K562 (cell line): ENCODE measurements at regions not wholly inside any gene's neighbourhood (a gene's known extent, or its start where the extent isn't known, plus 50 kb on each side); places are given as distances from the start of the nearest gene placed in this dataset.

Experiments used
- ATAC-seq: fragments of 200-7000 bp; cut with Tn5 transposase; 3 replicates; pipeline ENCODE4 v1.9.1; 2020; ENCODE audit warnings: moderate library complexity
- BruUV-seq: library from RNA; stranded (reverse); fragments of 400-500 nt; replicated peaks from 2 replicates; lab custom pipeline; 2021; lab: Mats Ljungman, UMichigan
- CTCF ChIA-PET: fragments of 300-600 bp; formaldehyde crosslinking; extraction: SDS; loops from one replicate; lab custom pipeline; 2021; ENCODE audit warnings: low intra/inter-chr PET ratio; lab: Yijun Ruan, JAX
- POLR2A ChIA-PET: fragments of 300-600, 350-650 bp; sonication (Branson Sonifier 250); formaldehyde crosslinking; extraction: SDS; loops from one replicate; lab custom pipeline; 2021; ENCODE audit warnings: antibody characterized with exemption, inconsistent platforms; lab: Yijun Ruan, JAX
- DNase-seq, 4 experiments: peaks; one replicate each; pipeline versions ENCODE4 v3.0.0 to v3.0.0-alpha.2; 2011 to 2018; ENCODE audit warnings: low spot score in 3 of 4, mixed read lengths in 3 of 4; ENCODE audit errors: extremely low read depth in 1 of 4
- FAIRE-seq: peaks from 2 replicates; lab custom pipeline; 2011; peaks lifted over from hg19 to GRCh38; lab: Jason Lieb, UNC
- H2AFZ ChIP-seq: 2 replicates; pipeline ENCODE4 v1.6.0; 2011; ENCODE audit warnings: low read depth, low read length, control low read depth, inconsistent platforms
- H3K27ac ChIP-seq: fragments of 200-600 bp; 3 replicates; pipeline ENCODE4 v1.8.0; 2011; ENCODE audit warnings: low read depth, mild to moderate bottlenecking, control low read depth, inconsistent platforms, low read length, moderate library complexity, mixed read lengths; ENCODE audit errors: extremely low read depth
- H3K27me3 ChIP-seq, 2 experiments: fragments of 300-600 bp in 1 of 2; 2 replicates in 1 of 2; 3 replicates in 1 of 2; pipeline versions ENCODE4 v1.6.0 to v1.8.0; 2011; ENCODE audit warnings: inconsistent platforms in 2 of 2, low read length in 2 of 2, mild to moderate bottlenecking in 1 of 2, mixed read lengths in 1 of 2, moderate library complexity in 1 of 2; ENCODE audit not compliant: control insufficient read depth in 2 of 2, insufficient read depth in 2 of 2
- H3K36me3 ChIP-seq: fragments of 300-600 bp; 3 replicates; pipeline ENCODE4 v1.8.0; 2011; ENCODE audit warnings: mild to moderate bottlenecking, low read length, inconsistent platforms; ENCODE audit not compliant: control insufficient read depth, insufficient read depth
- H3K4me1 ChIP-seq, 2 experiments: fragments of 200-600 bp in 1 of 2; replicated peaks in 1 of 2; 2 replicates in 1 of 2; 3 replicates in 1 of 2; pipeline versions ENCODE4 v1.5.1 to v1.8.0; 2011; ENCODE audit warnings: inconsistent platforms in 2 of 2, low read length in 2 of 2, mild to moderate bottlenecking in 1 of 2, mixed read lengths in 1 of 2, moderate library complexity in 1 of 2; ENCODE audit not compliant: control insufficient read depth in 2 of 2, insufficient read depth in 2 of 2
- H3K4me2 ChIP-seq: 2 replicates; pipeline ENCODE4 v1.6.1; 2011; ENCODE audit warnings: low read length, control low read depth, inconsistent platforms, mixed read lengths; ENCODE audit not compliant: insufficient read depth
- H3K4me3 ChIP-seq: fragments of 200-600 bp; sonication (generic), shearing (Covaris generic); 2 replicates; pipeline ENCODE4 v1.5.1; 2016; ENCODE audit warnings: control low read depth, inconsistent platforms
- H3K79me2 ChIP-seq: fragments of 200-600 bp; 3 replicates; pipeline ENCODE4 v1.8.0; 2011; ENCODE audit warnings: low read length, inconsistent platforms; ENCODE audit not compliant: control insufficient read depth, insufficient read depth
- H3K9ac ChIP-seq, 2 experiments: 2 replicates each; pipeline versions ENCODE4 v1.6.0 to v1.6.1; 2011; ENCODE audit warnings: low read depth in 2 of 2, low read length in 2 of 2, control low read depth in 1 of 2, inconsistent platforms in 1 of 2, mild to moderate bottlenecking in 1 of 2, mixed read lengths in 1 of 2; ENCODE audit not compliant: insufficient read depth in 1 of 2
- H3K9me1 ChIP-seq: one replicate; pipeline ENCODE4 v1.6.0; 2011; ENCODE audit warnings: inconsistent platforms, mild to moderate bottlenecking, low read length, moderate library complexity; ENCODE audit not compliant: control insufficient read depth, insufficient read depth
- H3K9me3 ChIP-seq: replicated peaks from 2 replicates; pipeline ENCODE4 v1.5.1; 2011; ENCODE audit warnings: low read depth, low read length, inconsistent platforms; ENCODE audit not compliant: control insufficient read depth, insufficient read depth
- H4K20me1 ChIP-seq: replicated peaks from 2 replicates; pipeline ENCODE4 v1.6.1; 2011; ENCODE audit warnings: low read length, inconsistent platforms, mixed read lengths; ENCODE audit not compliant: control insufficient read depth, insufficient read depth
- DDX20 ChIP-seq: fragments of 450-650 bp; IDR thresholded peaks from 2 replicates; pipeline ENCODE4 v1.6.1; 2016; ENCODE audit warnings: missing genetic modification characterization, low read depth, mild to moderate bottlenecking, missing compliant biosample characterization, moderate library complexity
- EGR1 ChIP-seq: fragments of 450-650 bp; conservative IDR thresholded peaks from 2 replicates; pipeline ENCODE4 v1.6.1; 2017; ENCODE audit warnings: mild to moderate bottlenecking
- ETS1 ChIP-seq: conservative IDR thresholded peaks from 2 replicates; pipeline ENCODE4 v1.6.1; 2011; ENCODE audit warnings: low read depth, mild to moderate bottlenecking, low read length; ENCODE audit not compliant: control insufficient read depth
- FOXM1 ChIP-seq, 2 experiments: fragments of 450-650 bp in 1 of 2; sonication (generic) in 1 of 2; formaldehyde crosslinking in 1 of 2; IDR thresholded peaks; 2 replicates each; pipeline versions ENCODE4 v1.6.1 to v1.9.0; 2017 to 2022; ENCODE audit warnings: low read depth in 2 of 2, mild to moderate bottlenecking in 2 of 2, missing genetic modification reagents in 1 of 2, moderate library complexity in 1 of 2
- KDM2B ChIP-seq: fragments of 250-450 bp; sonication (Bioruptor Pico); IDR thresholded peaks from 2 replicates; pipeline ENCODE4 v1.8.0; 2021; ENCODE audit warnings: mild to moderate bottlenecking, moderate library complexity
- MBD2 ChIP-seq: sonication (generic); IDR thresholded peaks from 2 replicates; pipeline ENCODE4 v1.6.1; 2016; ENCODE audit warnings: low read depth, borderline replicate concordance
- MLLT1 ChIP-seq, 2 experiments: fragments of 450-650 bp; IDR thresholded peaks; 2 replicates each; pipeline ENCODE4 v1.6.1; 2016
- RBBP5 ChIP-seq: fragments of 200-600 bp; sonication (generic); IDR thresholded peaks from 2 replicates; pipeline ENCODE4 v1.6.1; 2012; ENCODE audit warnings: borderline replicate concordance, mild to moderate bottlenecking, low read length, control low read depth, inconsistent platforms; ENCODE audit not compliant: insufficient read depth, poor library complexity, severe bottlenecking
- WGBS: fragments of 100-300 bp; shearing (Covaris generic); methylation state at CpG from one replicate; pipeline ENCODE4 v1.1.6; 2016; ENCODE audit warnings: low coverage, mixed read lengths; ENCODE audit not compliant: insufficient coverage; ENCODE audit errors: missing lambda C conversion rate; 5-methylcytosine and 5-hydroxymethylcytosine counted together
- in situ Hi-C: fragments of 300-500 bp; cut with MboI; formaldehyde crosslinking; loops from 4 replicates; pipeline ENCODE4 v1.15.0; 2018; ENCODE audit warnings: inconsistent platforms, mixed read lengths
- intact Hi-C: fragments of 100-400 bp; cut with micrococcal nuclease; formaldehyde crosslinking; loops from 2 replicates; pipeline ENCODE4 v1.14.2; 2022

GRCh38 chr9:108652851-108653250, 202.9 kb downstream of the ACTL7B start:
- H3K27me3 ChIP-seq = no peaks in the 10 kb centered on the region
- H3K79me2 ChIP-seq = no peaks in the 10 kb centered on the region
- no peaks in the 10 kb centered on the region for H3K9me1 ChIP-seq
- no peaks in the 10 kb centered on the region for H3K9me3 ChIP-seq
- intact Hi-C loops = no loop called here
- H3K36me3 ChIP-seq = no peaks in the 10 kb centered on the region
- POLR2A ChIA-PET = no interaction called here
- 3% methylated on average over 3 of the region's 3 CpGs for WGBS
- CTCF ChIA-PET = no interaction called here
- no peaks in the 10 kb centered on the region for H4K20me1 ChIP-seq
- no TSS peak for BruUV-seq
- no peaks in the 10 kb centered on the region for H3K4me1 ChIP-seq
- H2AFZ ChIP-seq = no peak overlapping the region
- no peak for DNase-seq
- no peak for ATAC-seq
- TF ChIP-seq FOXM1 (IDR thresholded peaks at IDR 0.05; ENCODE audit: low read depth) (no peak), FOXM1 (CRISPR knock-in tag; IDR thresholded peaks at IDR 0.05; ENCODE audit: low read depth) (no peak), DDX20 (tag) (no peak), KDM2B (CRISPR knock-in tag) (no peak), MLLT1 (IDR thresholded peaks at IDR 0.05) (no peak), MBD2 (no peak), EGR1 (no peak), RBBP5 (no peak), ETS1 (no peak)
- no peak for FAIRE-seq
- H3K4me3 ChIP-seq = no peak overlapping the region
- in situ Hi-C loops = no loop called here
- H3K27ac ChIP-seq = no peak overlapping the region
- H3K4me2 ChIP-seq = no peak overlapping the region
- H3K9ac ChIP-seq = no peak overlapping the region
